ENCODE measurements at regions not wholly inside any gene's neighbourhood (a gene's known extent, or its start where the extent isn't known, plus 50 kb on each side); places are given as distances from the start of the nearest gene placed in this dataset.
A peak's percentile ranks its signal among the peaks of the same experiment; 100 is the strongest.

DNA sequence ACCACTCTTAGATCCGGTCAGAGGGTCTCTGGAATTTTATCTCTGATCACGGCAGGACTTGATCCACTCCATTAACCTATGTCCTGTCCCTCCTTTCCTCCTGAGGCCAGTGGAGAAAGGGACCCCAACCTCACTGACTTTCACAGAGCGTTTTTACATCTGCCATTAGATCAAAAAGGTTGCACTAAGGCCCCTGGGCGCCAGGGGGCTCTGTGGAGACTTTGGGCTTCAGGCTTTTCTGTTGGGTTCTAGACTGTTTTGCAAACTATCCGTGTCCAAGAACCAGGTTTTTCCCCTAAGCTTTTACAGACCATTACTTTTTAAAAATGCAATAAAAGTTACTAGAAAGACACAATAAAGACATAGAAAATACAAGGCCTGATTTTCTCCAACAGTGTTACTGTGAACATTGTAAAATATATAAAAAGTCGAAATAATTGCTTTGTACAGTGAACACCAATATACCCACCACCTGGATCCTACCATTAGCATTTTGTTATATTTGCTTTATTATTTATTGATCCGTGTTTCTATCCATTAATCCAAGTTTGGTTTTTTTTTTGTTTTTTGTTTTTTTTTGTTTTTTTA lies 159.7 kb downstream of the POLR2M start:
- no peak overlapping the region for H3K4me3 Mint-ChIP-seq
- H3K27ac Mint-ChIP-seq: no peak overlapping the region
- CTCF ChIA-PET: interaction anchor here (0.6 to 5.6 kb wide), 15 partner anchors 13 to 663 kb away, joined by 3 to 38 read pairs (median 3); partner anchors contain the start of genes ALDH1A2 and POLR2M
- H3K9me3 Mint-ChIP-seq: peaks cover 13% of the 10 kb centered on the region
- DNase-seq (ENCODE audit: low spot score): peak; percentile 82
- H3K4me1 Mint-ChIP-seq: no peaks in the 10 kb centered on the region
- no peaks in the 10 kb centered on the region for H3K36me3 Mint-ChIP-seq
- H3K27me3 Mint-ChIP-seq (ENCODE audit: low read depth): no peaks in the 10 kb centered on the region; the same call in 1 of the 2 replicates
- TF ChIP-seq FOXP1 (CRISPR knock-in tag; IDR thresholded peaks at IDR 0.05; ENCODE audit: borderline replicate concordance): no peak
- TF ChIP-seq, protein P1, sequence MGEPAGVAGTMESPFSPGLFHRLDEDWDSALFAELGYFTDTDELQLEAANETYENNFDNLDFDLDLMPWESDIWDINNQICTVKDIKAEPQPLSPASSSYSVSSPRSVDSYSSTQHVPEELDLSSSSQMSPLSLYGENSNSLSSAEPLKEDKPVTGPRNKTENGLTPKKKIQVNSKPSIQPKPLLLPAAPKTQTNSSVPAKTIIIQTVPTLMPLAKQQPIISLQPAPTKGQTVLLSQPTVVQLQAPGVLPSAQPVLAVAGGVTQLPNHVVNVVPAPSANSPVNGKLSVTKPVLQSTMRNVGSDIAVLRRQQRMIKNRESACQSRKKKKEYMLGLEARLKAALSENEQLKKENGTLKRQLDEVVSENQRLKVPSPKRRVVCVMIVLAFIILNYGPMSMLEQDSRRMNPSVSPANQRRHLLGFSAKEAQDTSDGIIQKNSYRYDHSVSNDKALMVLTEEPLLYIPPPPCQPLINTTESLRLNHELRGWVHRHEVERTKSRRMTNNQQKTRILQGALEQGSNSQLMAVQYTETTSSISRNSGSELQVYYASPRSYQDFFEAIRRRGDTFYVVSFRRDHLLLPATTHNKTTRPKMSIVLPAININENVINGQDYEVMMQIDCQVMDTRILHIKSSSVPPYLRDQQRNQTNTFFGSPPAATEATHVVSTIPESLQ (CRISPR knock-in tag; IDR thresholded peaks at IDR 0.05): no peak
- ATAC-seq: peak; percentile 83
- POLR2A ChIA-PET: no interaction called here

DNA sequence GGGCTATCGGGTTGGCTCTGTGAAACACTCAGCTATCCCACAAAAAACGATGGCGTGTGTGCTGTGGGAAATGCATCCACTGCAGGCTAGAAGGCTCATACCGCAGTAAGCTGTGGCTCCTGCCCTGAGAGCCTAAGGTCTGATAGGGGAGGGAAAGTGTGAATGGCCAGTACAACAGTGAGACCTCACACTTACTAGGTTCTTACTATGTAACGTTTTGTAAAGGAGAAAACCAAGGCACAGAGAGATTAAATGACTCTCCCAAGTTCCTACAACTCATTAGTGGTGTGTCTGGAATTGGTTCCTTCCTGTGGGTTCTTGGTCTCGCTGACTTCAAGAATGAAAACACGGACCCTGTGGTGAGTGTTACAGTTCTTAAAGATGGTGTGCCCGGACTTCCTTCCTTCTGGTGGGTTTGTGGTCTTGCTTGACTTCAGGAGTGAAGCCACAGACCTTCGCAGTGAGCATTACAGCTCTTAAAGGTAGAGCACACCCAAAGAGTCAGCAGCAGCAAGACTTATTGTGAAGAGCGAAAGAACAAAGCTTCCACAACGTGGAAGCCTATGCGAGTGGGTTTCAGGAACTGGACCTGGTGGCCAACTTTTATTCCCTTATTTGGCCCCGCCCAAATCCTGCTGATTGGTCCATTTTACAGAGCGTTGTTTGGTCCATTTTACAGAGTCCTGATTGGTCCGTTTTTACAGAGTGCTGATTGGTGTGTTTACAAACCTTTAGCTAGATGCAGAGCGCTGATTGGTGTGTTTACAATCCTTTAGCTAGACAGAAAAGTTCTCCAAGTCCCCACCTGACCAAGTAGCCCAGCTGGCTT lies 161.7 kb downstream of the POLR2M start:
- ChIA-PET CTCF (interaction anchor here (0.6 to 3.9 kb wide), 4 partner anchors 117 to 202 kb away, joined by 3 to 38 read pairs (median 10); partner anchors contain the start of gene ALDH1A2), POLR2A (no interaction called here)
- Mint-ChIP-seq H3K4me3 (no peak overlapping the region), H3K27me3 (ENCODE audit: low read depth) (no peaks in the 10 kb centered on the region; the same call in 1 of the 2 replicates), H3K36me3 (no peaks in the 10 kb centered on the region), H3K4me1 (no peaks in the 10 kb centered on the region), H3K9me3 (peaks cover 13% of the 10 kb centered on the region), H3K27ac (no peak overlapping the region)
- TF ChIP-seq, protein P2, sequence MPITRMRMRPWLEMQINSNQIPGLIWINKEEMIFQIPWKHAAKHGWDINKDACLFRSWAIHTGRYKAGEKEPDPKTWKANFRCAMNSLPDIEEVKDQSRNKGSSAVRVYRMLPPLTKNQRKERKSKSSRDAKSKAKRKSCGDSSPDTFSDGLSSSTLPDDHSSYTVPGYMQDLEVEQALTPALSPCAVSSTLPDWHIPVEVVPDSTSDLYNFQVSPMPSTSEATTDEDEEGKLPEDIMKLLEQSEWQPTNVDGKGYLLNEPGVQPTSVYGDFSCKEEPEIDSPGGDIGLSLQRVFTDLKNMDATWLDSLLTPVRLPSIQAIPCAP (CRISPR knock-in tag; IDR thresholded peaks at IDR 0.05): no peak
- TF ChIP-seq RELA (CRISPR knock-in tag; IDR thresholded peaks at IDR 0.05; ENCODE audit: borderline replicate concordance): no peak
- TF ChIP-seq, protein P3, sequence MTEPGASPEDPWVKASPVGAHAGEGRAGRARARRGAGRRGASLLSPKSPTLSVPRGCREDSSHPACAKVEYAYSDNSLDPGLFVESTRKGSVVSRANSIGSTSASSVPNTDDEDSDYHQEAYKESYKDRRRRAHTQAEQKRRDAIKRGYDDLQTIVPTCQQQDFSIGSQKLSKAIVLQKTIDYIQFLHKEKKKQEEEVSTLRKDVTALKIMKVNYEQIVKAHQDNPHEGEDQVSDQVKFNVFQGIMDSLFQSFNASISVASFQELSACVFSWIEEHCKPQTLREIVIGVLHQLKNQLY (CRISPR knock-in tag; IDR thresholded peaks at IDR 0.05): no peak
- TF ChIP-seq, protein P4, sequence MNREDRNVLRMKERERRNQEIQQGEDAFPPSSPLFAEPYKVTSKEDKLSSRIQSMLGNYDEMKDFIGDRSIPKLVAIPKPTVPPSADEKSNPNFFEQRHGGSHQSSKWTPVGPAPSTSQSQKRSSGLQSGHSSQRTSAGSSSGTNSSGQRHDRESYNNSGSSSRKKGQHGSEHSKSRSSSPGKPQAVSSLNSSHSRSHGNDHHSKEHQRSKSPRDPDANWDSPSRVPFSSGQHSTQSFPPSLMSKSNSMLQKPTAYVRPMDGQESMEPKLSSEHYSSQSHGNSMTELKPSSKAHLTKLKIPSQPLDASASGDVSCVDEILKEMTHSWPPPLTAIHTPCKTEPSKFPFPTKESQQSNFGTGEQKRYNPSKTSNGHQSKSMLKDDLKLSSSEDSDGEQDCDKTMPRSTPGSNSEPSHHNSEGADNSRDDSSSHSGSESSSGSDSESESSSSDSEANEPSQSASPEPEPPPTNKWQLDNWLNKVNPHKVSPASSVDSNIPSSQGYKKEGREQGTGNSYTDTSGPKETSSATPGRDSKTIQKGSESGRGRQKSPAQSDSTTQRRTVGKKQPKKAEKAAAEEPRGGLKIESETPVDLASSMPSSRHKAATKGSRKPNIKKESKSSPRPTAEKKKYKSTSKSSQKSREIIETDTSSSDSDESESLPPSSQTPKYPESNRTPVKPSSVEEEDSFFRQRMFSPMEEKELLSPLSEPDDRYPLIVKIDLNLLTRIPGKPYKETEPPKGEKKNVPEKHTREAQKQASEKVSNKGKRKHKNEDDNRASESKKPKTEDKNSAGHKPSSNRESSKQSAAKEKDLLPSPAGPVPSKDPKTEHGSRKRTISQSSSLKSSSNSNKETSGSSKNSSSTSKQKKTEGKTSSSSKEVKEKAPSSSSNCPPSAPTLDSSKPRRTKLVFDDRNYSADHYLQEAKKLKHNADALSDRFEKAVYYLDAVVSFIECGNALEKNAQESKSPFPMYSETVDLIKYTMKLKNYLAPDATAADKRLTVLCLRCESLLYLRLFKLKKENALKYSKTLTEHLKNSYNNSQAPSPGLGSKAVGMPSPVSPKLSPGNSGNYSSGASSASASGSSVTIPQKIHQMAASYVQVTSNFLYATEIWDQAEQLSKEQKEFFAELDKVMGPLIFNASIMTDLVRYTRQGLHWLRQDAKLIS (CRISPR knock-in tag; IDR thresholded peaks at IDR 0.05; ENCODE audit: borderline replicate concordance): no peak
- DNase-seq (ENCODE audit: low spot score): no peak
- ATAC-seq: no peak

DNA sequence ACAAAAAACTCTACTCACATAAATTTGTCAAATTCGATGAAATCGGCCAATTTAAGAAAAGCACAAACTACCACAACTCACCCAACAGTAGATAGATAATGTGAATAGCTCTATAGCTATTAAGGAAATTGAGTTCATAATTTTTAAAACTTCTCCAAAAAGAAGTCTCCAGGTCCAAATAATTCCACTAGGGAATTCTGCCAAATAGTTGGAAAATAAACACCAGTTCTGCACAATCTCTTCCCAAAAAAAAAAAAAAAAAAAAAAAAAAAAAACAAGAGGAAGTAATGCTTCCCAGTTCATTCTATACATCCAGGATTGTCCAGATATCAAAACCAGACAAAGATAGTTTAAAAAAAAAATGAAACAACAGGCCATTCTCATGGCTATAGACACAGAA lies 164.2 kb downstream of the POLR2M start:
- Mint-ChIP-seq H3K27me3 (ENCODE audit: low read depth) (no peaks in the 10 kb centered on the region), H3K4me3 (no peak overlapping the region), H3K36me3 (no peaks in the 10 kb centered on the region), H3K27ac (no peak overlapping the region), H3K4me1 (no peaks in the 10 kb centered on the region), H3K9me3 (peaks cover 16% of the 10 kb centered on the region)
- CTCF ChIA-PET: interaction anchor here (1.6 to 1.9 kb wide), 2 partner anchors 200 kb away, joined by 6 to 10 read pairs; no protein-coding TSS in a partner anchor
- no peak for ATAC-seq
- POLR2A ChIA-PET: no interaction called here
- no peak for DNase-seq (ENCODE audit: low spot score)
- TF ChIP-seq, protein P5, sequence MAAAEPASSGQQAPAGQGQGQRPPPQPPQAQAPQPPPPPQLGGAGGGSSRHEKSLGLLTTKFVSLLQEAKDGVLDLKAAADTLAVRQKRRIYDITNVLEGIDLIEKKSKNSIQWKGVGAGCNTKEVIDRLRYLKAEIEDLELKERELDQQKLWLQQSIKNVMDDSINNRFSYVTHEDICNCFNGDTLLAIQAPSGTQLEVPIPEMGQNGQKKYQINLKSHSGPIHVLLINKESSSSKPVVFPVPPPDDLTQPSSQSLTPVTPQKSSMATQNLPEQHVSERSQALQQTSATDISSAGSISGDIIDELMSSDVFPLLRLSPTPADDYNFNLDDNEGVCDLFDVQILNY (CRISPR knock-in tag; IDR thresholded peaks at IDR 0.05): no peak
- TF ChIP-seq TEAD4 (CRISPR knock-in tag; IDR thresholded peaks at IDR 0.05) (no peak), GRHL2 (CRISPR knock-in tag; IDR thresholded peaks at IDR 0.05; ENCODE audit: insufficient replicate concordance, severe bottlenecking) (no peak)

Data from WTC11 (cell line).